Stimulated activated CD8-positive, alpha-beta memory T cell treated with anti-CD3 and anti-CD28 coated beads, Interleukin-12 subunit alpha, Interleukin-12 subunit beta, amount 100 ng/mL, for 24 hours (primary cell): ENCODE measurements at regions not wholly inside any gene's neighbourhood (a gene's known extent, or its start where the extent isn't known, plus 50 kb on each side); places are given as distances from the start of the nearest gene placed in this dataset.

Source experiments
- DNase-seq: peaks from one replicate; pipeline ENCODE4 v3.0.0-alpha.2; 2020; ENCODE audit errors: extremely low read depth

DNA sequence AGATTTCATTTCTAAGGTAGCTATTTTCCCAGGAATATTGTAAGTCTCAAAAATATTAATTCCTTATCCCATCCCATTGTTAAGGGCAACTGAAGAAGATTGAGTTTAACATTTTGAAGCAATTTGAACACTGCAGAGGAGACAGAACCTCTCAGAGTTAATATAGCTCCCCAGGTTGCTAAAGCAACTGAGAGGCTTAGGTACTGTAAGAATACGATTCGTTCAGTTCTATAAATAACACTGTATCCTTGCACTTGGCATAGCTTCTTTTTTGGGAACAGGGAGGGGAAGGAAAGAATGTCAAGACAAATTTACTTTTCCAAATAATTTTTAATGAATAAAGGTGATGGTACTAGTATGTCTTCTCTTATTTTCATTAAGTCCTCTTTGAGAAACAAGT is 658.4 kb upstream of the CELF2 start:
- DNase-seq, result no peak

DNA sequence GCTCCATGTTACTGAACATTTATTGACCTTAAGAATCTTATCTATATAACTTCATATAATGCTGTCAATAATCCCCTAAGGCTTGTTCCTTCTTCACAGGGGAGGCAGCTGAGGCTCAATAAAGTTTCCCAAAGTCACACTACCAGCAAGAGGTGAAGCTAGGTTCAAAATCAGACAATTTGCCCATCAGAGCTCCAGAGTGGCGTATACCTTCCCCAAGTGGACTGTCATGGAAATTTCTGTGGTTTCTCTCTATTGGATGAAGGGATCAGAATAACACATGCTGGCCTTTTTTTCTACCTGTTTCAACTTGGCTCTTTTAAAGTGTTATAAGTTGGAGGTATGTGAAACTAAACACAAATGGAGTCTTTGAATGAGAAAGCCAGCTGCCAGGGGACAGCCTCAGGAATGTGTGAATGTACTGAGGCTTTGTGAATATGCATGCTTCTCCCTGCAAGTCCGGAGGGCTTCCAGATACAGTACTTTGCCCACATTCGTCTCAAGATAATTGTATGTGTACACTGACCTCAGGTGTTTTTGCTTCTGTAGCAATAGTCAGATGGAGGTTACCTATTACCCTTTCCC is 656.3 kb upstream of the CELF2 start:
- DNase-seq, result no peak

DNA sequence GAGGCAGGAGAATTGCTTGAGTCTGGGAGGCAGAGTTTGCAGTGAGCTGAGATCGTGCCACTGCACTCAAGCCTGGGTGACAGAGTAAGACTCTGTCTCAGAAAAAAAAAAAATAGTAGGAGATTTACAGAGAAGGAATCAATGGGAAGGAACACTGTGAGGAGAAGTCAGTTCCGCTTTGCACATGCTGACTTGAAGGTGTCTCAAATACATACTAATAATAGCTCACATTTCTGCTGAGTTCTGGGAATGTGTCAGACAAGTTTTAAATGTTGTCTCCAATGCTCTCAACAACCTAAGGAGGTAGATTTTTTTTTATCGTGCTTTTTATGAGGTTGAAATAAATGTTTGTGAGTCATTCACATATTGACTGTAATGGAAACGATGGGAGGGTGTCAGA is 654.9 kb upstream of the CELF2 start:
- DNase-seq, result no peak

DNA sequence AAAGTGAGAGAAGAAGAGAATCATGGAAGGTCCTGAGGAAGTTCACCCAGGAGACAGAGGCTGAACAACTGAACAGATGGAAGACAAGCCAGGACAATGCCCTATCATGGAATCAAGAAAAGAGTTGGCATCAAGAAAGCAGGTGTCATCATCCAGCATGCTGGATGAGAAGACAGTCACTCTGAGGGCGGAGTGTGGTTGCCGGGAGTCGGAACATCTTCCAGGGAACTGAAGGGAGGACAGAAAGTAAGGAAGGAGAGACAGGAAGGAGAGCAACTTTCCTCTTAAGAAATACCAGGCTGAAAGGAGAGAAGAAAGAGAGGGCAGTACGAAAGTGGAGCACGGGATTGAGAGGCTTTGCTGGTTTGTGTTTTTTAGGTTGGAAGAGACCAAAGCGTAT is 654.5 kb upstream of the CELF2 start:
- DNase-seq, result no peak

DNA sequence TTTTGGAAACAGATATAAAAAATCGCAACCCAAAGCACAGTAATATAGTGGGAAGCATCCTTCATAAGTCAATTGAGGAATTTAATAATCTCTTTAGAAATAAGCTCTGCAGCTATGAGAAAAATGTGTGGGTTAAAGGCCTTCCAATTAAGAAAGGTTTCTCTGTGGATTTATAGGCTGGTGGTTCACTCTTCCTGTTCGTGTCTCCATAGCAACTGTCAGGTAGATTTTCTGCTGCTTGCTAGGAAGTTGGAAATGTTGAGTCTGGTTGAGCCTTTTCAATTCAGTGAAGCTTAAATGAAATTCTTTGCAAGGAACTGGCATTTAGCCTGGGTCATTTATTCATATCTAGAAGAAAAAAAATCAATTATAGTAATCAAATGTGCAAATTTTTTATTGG is 652.8 kb upstream of the CELF2 start:
- no peak for DNase-seq

DNA sequence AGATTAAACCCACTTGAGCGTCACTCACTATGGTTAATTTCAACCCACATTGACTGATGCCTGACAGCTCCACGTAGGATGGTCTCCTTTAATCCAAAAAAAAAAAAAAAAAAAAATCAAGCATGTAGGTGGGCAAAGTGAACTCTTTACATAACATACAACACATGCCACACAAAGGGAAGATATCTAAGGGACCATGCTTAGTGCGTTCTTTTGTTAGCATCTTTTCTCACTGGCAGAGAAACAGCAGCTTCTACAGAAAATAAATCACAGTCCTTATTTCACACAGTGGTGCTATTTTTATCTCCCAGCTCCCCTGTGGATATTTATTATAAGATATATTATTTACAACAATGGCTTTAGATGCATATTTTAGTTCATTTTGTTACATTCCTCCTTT is 652.0 kb upstream of the CELF2 start:
- DNase-seq, result no peak

DNA sequence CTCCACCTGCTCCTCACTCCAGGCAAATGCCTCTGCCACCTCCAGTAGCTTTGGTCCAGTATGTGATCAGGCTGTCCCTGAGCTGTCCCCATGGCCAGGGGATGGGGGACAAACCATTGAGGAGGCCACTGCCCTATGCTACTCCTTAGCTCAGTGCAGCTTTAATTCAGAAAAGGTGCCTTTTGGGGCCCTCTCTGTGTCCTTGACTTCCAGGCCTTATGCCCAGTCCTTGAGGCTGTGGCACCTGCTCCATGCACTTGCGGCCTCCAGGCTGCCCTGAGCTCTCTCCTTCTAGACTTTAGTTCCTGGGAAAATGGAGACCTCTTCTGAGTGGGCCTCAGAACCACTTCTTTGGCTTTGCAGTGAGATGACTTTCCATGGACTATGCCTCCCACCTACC is 650.8 kb upstream of the CELF2 start:
- no peak for DNase-seq

DNA sequence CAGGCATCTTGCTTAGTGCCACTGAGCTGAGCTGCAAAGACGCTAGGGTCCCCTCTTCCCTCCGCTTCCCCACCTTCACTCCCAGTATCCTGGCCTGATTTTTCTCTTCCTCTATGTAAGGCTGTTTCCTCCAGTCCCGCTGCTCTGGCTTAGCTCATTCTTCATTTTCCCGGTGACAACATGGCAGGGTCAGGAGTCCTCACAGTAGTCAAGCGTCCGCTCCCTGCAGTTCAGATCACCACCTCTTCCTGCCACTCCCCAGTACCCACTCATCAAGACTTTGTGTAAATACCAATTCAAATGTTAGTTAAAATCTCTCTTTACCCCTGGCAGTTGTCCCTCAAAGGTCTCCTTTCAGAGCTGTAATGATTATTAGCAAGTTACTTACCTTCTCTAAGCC is 650.4 kb upstream of the CELF2 start:
- no peak for DNase-seq

DNA sequence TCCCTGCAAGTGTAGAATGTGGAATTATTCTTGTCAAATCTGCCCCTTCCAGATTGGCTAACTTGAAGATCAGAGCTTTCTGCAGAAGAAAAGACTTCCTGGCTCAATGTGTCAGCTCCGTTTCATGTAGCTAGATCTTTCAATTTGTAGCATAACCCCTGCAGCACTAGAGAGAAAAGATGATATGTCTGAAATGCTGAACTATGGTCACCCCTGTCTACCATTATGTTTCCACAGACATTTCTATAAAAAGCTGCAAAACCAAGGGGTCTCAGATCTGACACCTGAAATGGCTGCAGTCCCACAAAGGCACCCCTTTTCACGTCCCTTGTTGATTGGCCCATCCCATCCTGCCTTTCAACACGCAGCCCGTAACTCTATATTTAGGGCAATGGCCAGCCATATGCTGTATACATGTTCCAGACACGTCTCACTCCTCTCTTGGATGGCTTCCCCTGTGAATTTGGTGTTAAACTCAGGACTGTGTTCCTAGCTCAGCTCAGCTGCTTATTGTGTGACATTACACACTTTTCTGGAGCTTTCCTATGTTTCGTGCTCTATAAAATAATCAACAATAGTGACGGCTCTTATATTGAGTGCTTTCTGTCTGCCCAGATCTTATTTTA is 648.6 kb upstream of the CELF2 start:
- DNase-seq, result no peak

DNA sequence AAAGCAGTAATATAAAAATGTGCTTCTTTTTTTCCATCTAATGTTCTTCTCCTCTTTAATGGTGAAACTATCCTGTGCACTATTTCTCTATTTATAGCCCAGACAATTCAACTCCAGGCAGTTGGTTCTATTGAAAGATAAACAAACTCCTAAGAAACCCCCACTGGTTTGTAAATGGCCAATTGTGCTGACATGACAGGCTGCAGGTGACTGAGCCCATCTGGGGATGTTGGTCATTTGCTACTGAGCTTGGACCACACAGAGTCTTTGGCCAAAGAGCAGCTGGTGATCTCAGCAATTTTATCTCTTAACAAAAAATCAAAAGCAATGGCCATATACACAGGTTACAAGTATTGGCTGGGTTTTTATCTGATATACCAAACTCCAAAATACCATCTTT is 631.8 kb upstream of the CELF2 start:
- DNase-seq, result no peak

DNA sequence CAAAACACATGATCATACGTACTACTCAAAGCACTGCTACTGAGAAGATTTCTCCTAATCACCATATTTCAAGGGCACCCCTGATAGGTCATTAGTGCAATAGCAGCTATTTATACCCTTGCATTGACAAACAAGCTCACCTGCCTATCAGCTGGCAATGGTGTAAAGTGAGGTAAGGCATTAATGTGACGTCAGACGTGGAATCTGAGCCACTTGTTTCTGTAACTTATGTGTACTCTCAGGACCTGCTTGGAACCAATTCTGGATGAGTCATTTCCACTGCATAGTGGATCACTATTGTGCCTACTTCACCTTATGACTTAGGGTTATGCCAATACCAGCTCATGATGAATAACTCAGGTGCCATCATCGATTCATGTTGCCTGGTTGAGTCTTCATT is 628.5 kb upstream of the CELF2 start:
- DNase-seq, result no peak

DNA sequence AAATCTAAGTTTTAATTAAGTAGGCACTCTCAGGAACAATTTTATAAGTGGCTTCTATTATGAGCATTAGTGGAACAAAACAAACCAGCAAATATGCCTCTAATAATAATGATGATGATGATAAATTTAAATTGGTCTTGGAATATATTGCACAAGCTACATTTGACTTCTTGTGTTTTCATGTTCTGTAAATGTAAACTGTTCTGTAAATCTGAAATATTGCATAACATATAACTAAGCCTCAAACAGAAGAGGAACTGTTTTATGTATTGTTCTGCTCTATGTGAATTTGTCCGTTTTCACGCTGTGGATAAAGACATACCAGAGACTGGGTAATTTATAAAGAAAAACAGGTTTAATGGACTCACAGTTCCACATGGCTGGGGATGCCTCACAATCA is 625.2 kb upstream of the CELF2 start:
- DNase-seq, result no peak

DNA sequence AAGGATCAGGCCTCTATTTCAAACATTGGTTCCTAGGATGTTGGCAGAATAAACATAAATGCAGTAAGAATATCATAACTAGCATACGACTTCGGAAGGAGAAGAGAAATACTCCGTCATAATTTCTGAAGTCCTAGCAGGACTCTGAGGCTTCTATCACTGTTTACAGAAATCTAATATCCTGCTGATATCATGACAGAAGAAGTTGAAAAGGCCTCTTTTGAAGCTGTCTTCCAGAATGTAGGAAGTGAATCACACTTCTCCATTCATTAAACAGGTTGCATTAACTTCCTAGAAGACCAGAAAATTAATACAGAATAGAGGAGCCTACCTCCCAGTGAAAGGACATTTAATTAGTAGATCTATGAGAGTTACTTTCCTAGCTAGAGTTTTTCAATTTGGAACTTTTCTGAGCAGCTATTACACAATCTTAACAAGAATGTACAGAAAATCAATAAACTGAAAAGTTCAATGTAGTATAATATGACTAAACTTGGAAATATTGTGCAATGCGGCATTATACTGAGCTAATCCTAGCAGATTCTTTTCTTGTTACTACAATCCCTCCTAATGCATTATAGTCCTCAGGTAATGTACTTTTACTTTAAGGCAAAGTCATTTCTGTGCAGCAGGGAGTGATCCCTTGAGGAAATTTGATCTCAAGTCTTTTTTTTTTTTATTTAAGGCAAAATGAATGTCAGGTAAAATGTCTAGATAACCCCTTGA is 622.6 kb upstream of the CELF2 start:
- DNase-seq, result no peak

DNA sequence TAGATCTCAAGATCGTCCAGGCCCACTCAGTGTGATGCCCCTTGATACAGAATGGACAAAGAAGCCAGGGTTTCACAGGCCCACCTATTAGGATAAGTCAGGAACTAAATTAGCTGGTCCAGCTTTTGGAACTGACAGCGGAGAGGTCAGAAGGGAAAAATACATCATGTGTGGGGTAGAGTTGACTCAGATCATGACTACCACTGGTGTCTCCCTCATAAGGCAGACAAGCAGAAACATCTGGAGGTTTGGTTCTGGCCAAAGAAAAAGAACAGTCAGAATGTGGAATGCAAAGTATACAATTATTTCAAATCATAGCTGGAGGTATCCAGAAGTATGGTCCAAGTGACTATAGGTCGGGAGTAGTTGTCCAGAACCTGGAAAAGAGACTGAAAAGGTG is 621.1 kb upstream of the CELF2 start:
- no peak for DNase-seq

DNA sequence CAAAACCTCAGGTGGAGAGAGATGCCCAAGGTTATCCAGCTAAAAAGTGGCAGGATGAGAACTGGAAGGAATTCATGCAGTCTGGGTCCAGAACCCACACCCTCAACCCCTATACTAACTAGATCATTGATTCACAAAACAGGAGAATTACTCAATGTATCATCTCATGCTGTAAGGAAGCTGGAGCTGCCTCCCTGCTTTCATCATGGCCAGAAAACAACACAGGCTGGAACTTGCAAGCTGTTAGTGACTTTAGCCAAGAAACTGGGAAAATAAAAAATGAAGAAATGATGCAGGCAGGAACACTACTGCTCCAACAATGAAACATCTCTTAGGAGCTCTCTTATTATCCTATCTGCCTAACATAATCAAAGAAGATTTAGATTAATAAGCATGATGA is 619.8 kb upstream of the CELF2 start:
- DNase-seq, result no peak

DNA sequence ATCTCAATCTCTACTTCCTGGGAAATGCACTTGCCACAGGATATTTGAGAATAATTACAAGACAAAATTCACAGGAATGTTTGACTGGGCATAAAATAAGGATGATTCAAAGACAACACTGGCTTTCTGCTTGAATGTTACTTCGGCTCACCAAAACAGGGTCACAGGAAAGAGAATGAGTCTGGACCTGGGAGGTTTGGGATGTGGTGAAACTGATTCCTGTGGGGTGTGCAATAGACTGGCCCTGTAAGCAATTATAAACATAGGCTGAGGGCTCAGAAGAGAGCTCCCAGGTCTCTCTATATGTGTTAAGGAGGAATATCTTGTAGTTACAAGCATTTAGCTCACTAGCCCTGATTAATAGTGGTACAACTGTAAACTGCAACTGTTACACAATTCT is 613.9 kb upstream of the CELF2 start:
- no peak for DNase-seq

DNA sequence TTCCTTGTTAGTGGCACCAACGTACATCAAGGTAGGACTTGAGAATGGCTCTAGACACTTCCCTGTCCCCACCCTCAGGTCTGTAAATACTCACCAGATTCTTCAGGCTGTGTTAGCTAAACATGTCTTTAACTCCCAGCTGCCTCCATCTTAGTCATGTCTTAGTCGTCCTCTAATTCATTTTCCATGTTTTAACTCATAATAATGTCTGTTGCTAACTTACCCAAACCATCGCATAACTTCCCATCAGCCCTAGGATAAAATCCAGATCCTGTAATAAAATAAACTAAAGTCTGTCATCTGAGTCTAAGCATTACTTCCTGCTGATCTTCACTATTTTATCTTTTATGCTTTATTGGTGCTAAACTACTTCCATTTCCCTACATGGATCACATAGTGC is 600.0 kb upstream of the CELF2 start:
- no peak for DNase-seq

DNA sequence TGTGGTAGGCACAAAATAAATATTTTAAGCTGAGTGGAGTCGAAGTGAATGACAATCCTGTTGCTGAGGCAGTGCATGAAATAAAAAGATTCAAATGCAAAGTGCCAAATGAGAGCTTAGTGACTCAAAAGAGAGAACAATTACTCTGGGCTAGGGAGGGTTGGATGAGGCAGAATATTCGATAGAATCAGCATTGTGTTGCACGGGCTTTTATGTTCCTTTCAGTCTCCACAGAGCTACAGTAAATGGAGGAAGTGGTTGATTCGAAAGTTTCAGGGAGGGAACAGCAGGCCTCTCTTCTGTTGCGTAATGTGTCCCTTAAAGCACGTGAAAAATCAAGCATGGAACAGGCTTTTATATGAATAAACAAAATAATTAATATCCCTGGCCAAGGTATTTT is 599.3 kb upstream of the CELF2 start:
- no peak for DNase-seq

DNA sequence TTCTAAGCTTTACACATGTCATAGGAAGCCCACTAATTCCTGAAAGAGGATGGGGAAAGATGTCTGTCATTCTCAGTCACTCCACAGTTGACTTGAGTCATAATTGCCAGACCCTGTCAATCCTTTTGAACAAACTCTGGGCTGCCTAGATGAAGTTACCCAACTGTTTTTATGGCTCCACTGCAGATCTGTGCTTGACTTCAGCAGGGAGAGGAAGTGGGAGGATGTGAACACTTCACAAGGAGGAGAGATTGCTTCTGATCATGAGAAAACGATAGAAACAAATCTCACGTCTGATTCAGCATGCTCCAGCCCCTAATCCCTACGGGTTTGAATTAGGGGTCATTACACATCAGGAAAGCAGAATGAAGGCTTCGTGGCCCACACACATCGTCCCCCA is 596.6 kb upstream of the CELF2 start:
- no peak for DNase-seq

DNA sequence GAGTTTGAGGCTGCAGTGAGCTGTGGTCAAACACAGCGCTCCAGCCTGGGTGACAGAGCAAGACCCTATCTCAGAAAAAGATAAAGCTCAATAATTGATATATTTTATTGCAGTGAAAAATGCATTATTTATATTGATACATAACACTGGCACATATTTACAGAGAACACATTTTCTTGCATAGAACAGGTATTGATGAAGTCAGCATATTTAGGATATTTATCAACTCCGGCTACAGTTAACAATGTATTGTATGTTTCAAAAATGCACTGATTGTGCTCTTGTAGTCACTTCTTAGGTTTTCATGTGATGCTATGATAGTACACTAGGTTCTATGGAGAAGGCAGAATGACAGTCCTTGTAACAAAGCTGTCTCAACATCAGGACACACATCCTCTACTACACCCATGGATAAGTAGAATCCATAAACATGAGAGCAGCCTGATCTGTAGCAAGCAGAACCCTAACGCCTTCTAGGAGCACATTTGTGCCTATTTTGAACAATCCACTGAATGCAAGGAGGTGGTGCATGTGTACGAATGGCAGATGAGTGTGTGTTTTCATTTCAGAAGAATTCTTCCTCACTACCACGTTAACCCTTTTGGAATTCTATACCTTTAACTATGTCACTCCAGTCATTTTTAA is 586.1 kb upstream of the CELF2 start:
- no peak for DNase-seq

DNA sequence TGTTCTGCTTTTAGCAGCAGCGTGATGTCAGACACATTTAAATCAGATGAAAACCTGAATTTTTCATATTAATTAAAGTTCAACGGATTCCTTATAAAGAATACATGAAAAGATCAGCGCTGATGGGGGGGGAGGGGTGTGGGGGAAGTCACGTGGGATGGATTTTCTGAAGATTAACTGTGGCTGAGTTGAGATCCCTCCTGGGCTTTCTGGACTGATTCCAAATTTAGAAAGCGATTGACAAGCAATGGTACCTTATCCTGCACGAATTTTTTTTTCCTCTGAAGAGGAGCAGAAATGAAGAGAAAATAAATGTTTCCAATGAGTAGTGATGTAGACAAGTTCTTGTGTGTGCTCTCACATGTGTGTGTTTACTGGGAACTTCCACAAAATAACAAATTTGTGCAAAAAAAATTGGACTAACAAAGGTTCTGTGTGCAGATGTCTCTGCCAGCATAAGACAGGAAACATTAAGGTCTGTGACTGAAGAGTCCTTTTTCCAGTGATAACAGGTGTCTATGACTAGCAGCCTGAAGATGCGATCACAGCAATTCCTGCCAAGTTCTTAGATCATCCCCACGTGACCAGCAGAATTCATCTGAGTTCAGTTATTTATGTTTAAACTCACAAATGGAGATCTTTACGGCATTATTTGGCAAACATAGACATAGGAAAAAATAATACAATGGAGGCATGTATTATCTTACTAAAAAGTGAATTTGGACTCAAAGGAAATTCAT is 585.2 kb upstream of the CELF2 start:
- DNase-seq, result no peak

DNA sequence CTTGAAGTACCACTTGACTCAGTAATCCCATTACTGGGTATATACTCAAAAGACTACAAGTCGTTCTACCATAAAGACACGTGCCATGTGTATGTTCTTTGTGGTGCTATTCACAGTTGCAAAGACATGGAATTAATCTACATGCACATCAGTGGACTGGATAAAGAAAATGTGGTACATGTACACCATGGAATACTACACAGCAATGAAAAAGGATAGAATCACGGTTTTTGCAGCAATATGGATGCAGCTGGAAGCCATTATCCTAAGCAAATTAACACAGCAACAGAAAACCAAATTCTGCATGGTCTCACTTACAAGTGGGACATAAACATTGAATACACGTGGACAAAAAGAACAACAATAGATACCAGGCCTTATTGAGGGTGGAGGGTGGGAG is 583.4 kb upstream of the CELF2 start:
- DNase-seq, result no peak
